H1 (cell line): ENCODE measurements at regions not wholly inside any gene's neighbourhood (a gene's known extent, or its start where the extent isn't known, plus 50 kb on each side); places are given as distances from the start of the nearest gene placed in this dataset.

ENCODE experiments used
- BACH1 ChIP-seq: IDR thresholded peaks from 2 replicates; pipeline ENCODE4 v1.6.1; 2012; ENCODE audit warnings: low read length, improper control_type of control experiment
- JUN ChIP-seq: IDR thresholded peaks from 2 replicates; pipeline ENCODE4 v1.6.1; 2011; ENCODE audit warnings: low read depth, mild to moderate bottlenecking, improper control_type of control experiment, low read length
- MAFK ChIP-seq: IDR thresholded peaks from 2 replicates; pipeline ENCODE4 v1.6.1; 2012; ENCODE audit warnings: low read depth, mild to moderate bottlenecking, improper control_type of control experiment, low read length
- RXRA ChIP-seq: IDR thresholded peaks from 2 replicates; pipeline ENCODE4 v1.6.1; 2011; ENCODE audit warnings: low read depth, mild to moderate bottlenecking, low read length, moderate library complexity; ENCODE audit not compliant: insufficient read depth
- YY1 ChIP-seq: IDR thresholded peaks from 2 replicates; pipeline ENCODE4 v1.6.1; 2011; ENCODE audit warnings: low read depth, mild to moderate bottlenecking, low read length

- TF ChIP-seq RXRA (no peak), YY1 (no peak), JUN (no peak), BACH1 (no peak), MAFK (no peak)
Observed at GRCh38 chr7:155867734-155868400, 55.6 kb upstream of the SHH start (continued).
